Activated CD8-positive, alpha-beta memory T cell treated with anti-CD3 and anti-CD28 coated beads for 36 hours (primary cell): ENCODE measurements at regions not wholly inside any gene's neighbourhood (a gene's known extent, or its start where the extent isn't known, plus 50 kb on each side); places are given as distances from the start of the nearest gene placed in this dataset.

Experiments used
- CTCF ChIA-PET: fragments of 350-600 bp; sonication (Branson Sonifier 250); formaldehyde crosslinking; loops from one replicate; lab custom pipeline; 2021; ENCODE audit warnings: antibody characterized with exemption; lab: Charles Lee
- POLR2A ChIA-PET: fragments of 350-600 bp; sonication (Branson Sonifier 250); formaldehyde crosslinking; loops from one replicate; lab custom pipeline; 2021; ENCODE audit warnings: antibody characterized with exemption; lab: Charles Lee

DNA sequence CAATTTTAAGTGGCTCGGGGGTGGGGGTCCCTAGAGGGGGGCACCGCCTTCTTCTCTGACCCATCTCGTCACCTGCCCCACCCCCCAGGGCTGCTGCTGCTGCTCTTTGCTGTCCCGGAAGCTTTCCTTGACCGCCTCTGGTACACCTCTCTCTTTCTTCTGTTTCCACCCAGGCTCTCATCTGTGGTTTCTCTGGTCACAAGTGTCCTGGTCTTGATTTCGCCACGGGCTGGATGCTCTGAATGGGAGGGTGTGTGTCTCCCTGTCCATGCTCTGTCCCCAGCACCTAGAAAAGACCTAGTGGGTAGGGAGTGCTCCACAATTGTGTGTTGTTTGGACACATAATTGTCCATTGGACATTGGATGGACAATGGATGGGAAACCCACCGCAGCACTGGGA is 134.7 kb upstream of the CIBAR2 start:
- CTCF ChIA-PET, result no interaction called here
- POLR2A ChIA-PET, result no interaction called here

GRCh38 chr16:85248342-85248741 is 136.1 kb upstream of the CIBAR2 start:
- ChIA-PET CTCF (no interaction called here), POLR2A (no interaction called here)

- CTCF ChIA-PET, result no interaction called here
- POLR2A ChIA-PET, result no interaction called here
Observed at GRCh38 chr16:85248857-85249256, 136.6 kb upstream of the CIBAR2 start.

- ChIA-PET POLR2A (no interaction called here), CTCF (no interaction called here)
Observed at GRCh38 chr16:85249418-85250146, 137.3 kb upstream of the CIBAR2 start.

DNA sequence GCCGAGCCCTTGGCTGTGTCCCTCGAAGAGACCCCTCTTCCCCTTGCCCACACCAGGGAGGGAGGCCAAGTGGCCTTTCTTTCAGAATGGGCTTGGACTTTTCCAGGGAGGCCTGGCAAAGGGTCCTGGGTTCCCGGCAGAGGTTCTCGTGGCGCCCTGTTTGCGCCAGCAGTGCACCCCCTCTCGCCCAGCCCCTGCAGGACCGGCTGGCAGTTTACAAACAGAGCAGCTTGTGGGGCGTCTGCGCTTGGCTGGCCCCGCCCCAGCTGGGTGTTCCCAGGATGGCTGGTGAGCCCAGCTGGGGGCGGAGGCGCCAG is 137.8 kb upstream of the CIBAR2 start:
- POLR2A ChIA-PET, result no interaction called here
- CTCF ChIA-PET, result no interaction called here

GRCh38 chr16:85250609-85251223 is 138.4 kb upstream of the CIBAR2 start:
- ChIA-PET CTCF (no interaction called here), POLR2A (no interaction called here)

DNA sequence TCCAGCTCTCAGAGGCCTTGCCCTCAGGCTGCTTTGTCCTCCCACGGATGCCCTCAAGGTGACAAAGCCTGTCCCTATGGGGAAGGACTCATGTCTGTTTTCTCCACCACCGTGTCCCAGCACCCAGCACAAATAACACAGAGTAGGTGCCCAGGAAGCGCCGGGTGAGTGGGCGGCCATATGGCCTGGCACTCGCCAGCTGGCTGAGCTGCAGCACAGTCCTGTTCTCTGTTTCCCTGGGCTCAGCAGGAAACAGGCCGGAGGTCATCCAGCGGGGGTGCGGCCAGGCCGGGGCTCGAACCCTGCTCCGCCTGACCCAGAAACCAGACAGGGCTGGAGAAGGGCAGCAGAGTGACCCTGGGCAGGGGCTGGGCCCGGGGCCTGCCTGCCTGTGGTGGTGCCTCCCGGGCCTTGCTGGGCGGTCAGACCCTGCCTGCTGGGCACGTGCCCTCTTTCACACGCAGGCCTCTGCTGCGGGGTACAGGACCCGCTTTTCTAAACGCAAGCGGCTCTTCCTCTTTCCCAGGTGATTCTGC is 139.0 kb upstream of the CIBAR2 start:
- CTCF ChIA-PET, result interaction anchor here (1.0 to 1.5 kb wide), 2 partner anchors 24 to 25 kb away, joined by 3 read pairs; no protein-coding TSS in a partner anchor
- POLR2A ChIA-PET, result no interaction called here

DNA sequence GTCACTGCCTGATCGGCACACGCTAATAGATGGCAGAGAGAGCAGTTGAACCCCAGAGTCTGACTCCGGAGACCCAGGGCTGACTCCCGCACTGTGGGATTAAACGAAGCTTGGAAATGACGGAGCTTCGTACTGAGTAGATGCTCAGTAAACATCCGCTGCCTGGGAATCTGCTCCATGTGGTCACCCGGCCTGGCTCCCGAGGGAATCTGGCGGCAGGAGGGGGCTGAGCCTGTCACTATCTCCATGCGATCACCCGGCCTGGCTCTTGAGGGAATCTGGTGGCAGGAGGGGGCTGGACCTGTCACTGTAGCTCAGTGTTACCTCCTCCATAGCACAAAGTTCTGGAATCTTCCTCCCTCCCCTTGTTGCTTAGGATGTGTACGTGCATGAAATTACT is 139.7 kb upstream of the CIBAR2 start:
- CTCF ChIA-PET, result interaction anchor here (1.0 to 2.0 kb wide), 5 partner anchors 11 to 57 kb away, joined by 3 to 9 read pairs (median 3); no protein-coding TSS in a partner anchor
- POLR2A ChIA-PET, result no interaction called here

DNA sequence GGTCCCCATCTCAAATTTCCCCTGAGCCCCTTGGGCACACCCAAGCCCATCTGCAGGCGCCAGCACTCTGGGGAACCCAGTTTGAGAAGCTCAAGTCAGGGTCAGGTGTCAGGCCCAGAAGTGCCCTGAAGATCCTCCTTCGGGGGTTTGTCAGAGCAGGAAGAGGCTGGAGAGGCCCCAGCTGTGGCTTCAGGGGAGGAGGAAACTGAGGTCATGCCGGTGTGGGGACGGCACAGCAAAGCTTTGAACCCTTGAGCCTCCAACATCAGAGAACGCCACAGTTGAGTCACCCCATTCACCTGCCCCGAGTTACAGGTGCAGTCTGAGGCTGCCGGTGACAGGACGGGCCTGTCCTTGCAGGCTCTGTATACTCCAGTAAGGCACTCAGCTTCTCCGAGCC is 140.2 kb upstream of the CIBAR2 start:
- ChIA-PET CTCF (interaction anchor here (0.7 to 2.3 kb wide), 7 partner anchors 11 to 138 kb away, joined by 3 to 9 read pairs (median 3); no protein-coding TSS in a partner anchor), POLR2A (interaction anchor here (0.5 kb wide), 1 partner anchor 266 kb away, joined by 3 read pairs; no protein-coding TSS in a partner anchor)

GRCh38 chr16:85253084-85253941 is 141.0 kb upstream of the CIBAR2 start:
- ChIA-PET CTCF (interaction anchor here (0.7 to 2.3 kb wide), 11 partner anchors 10 to 282 kb away, joined by 3 to 9 read pairs (median 3); no protein-coding TSS in a partner anchor), POLR2A (no interaction called here)

- POLR2A ChIA-PET, result no interaction called here
- CTCF ChIA-PET, result interaction anchor here (0.9 to 2.3 kb wide), 5 partner anchors 13 to 162 kb away, joined by 3 to 9 read pairs (median 4); no protein-coding TSS in a partner anchor
Observed at GRCh38 chr16:85254051-85254450, 141.8 kb upstream of the CIBAR2 start.

DNA sequence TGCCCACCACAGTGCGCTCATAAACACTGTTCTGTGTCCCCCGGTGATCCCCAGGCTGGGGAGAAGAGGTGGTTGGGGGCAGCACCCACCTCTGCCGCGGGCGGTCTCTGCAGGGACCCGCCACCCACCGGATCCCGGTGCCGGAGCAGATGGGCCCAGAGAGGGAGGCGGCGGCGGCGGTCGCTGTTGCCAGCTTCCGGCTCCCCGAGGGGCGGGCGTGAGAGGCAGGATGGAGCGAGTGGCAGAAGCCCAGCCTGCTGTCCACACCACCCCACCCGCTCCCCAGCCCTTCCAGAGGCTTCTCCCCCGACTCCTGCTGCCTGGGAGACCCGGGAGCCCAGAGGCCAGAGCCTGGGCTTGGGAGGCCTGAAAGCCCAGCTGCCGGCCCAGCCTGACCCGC is 142.6 kb upstream of the CIBAR2 start:
- CTCF ChIA-PET, result interaction anchor here (0.5 kb wide), 1 partner anchor 9 kb away, joined by 3 read pairs; no protein-coding TSS in a partner anchor
- POLR2A ChIA-PET, result no interaction called here

- ChIA-PET POLR2A (no interaction called here), CTCF (no interaction called here)
Observed at GRCh38 chr16:85255777-85256176, 143.5 kb upstream of the CIBAR2 start.

GRCh38 chr16:85256190-85256739 is 144.0 kb upstream of the CIBAR2 start:
- ChIA-PET CTCF (interaction anchor here (2.6 kb wide), 1 partner anchor 11 kb away, joined by 6 read pairs; no protein-coding TSS in a partner anchor), POLR2A (no interaction called here)

GRCh38 chr16:85257483-85257882 is 145.2 kb upstream of the CIBAR2 start:
- CTCF ChIA-PET, result interaction anchor here (2.6 kb wide), 1 partner anchor 12 kb away, joined by 6 read pairs; no protein-coding TSS in a partner anchor
- POLR2A ChIA-PET, result no interaction called here

DNA sequence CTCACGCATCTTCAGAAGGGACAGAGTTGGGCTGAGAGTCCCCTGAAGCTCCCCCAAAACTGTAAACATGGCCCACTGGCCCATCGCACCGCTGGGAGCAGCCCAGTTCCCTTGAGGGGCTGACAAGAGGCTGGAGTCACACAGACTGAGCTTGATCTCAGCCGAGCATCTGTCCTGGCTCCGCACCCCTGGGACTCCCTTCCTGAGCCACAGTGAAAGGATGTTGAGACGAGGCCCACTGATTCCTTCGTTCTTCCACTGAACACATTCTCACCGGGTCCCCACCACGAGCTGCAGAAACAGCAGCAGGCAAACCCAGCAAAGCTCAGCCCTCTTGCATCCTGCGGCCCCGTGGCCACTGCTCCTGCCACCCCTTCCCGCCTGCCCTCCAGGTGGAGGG is 145.9 kb upstream of the CIBAR2 start:
- POLR2A ChIA-PET, result no interaction called here
- CTCF ChIA-PET, result interaction anchor here (0.6 to 2.6 kb wide), 2 partner anchors 13 to 506 kb away, joined by 4 to 6 read pairs; no protein-coding TSS in a partner anchor

DNA sequence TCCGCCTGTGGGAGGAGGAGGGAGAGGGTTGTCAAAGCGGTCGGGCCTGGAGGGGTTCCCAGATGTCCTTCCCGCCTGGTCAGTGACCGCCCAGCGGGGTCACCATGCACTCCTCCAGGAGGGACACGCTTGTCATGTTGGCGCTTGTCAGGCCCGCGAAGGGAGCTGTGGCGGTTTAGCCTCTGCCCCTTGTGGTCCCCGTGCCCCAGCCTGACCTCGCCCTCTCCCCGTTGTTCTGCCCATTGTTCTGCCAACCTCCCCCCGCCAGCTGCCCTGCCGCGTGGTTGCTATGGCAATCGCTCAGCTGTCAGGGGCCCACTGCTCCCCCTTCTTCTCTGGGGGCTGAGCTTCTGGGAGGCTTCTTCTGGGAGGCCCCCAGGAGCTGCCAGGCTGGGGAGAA is 146.4 kb upstream of the CIBAR2 start:
- POLR2A ChIA-PET, result no interaction called here
- CTCF ChIA-PET, result interaction anchor here (0.6 to 2.6 kb wide), 2 partner anchors 13 to 506 kb away, joined by 4 to 6 read pairs; no protein-coding TSS in a partner anchor

- CTCF ChIA-PET, result no interaction called here
- POLR2A ChIA-PET, result no interaction called here
Observed at GRCh38 chr16:85259115-85259831, 147.0 kb upstream of the CIBAR2 start.
